Mesenchymal stem cell (in vitro differentiated cells and primary cell): ENCODE measurements at regions not wholly inside any gene's neighbourhood (a gene's known extent, or its start where the extent isn't known, plus 50 kb on each side); places are given as distances from the start of the nearest gene placed in this dataset.

Experiments used
- DNase-seq: peaks from one replicate; pipeline ENCODE4 v3.0.0-alpha.2; 2013
- H2AFZ ChIP-seq: one replicate; pipeline ENCODE4 v1.6.1; 2013; ENCODE audit warnings: low read depth, mild to moderate bottlenecking, control low read depth, inconsistent platforms, low read length, moderate library complexity
- H2AK5ac ChIP-seq: 2 replicates; pipeline ENCODE4 v1.6.1; 2013; ENCODE audit warnings: low read length, moderate library complexity, mild to moderate bottlenecking, inconsistent platforms; ENCODE audit not compliant: severe bottlenecking
- H2BK120ac ChIP-seq: one replicate; pipeline ENCODE4 v1.6.1; 2013; ENCODE audit warnings: low read depth, mild to moderate bottlenecking, inconsistent platforms, low read length, moderate library complexity
- H2BK12ac ChIP-seq, 2 experiments: one replicate each; pipeline ENCODE4 v1.6.1; 2013; ENCODE audit warnings: inconsistent platforms in 2 of 2, low read length in 2 of 2, mild to moderate bottlenecking in 2 of 2, moderate library complexity in 2 of 2, control low read depth in 1 of 2
- H2BK15ac ChIP-seq: one replicate; pipeline ENCODE4 v1.6.1; 2013; ENCODE audit warnings: mild to moderate bottlenecking, low read depth, inconsistent platforms; ENCODE audit not compliant: poor library complexity, severe bottlenecking
- H2BK5ac ChIP-seq: 2 replicates; pipeline ENCODE4 v1.6.1; 2013; ENCODE audit warnings: low read depth, mild to moderate bottlenecking, low read length, control low read depth, inconsistent platforms; ENCODE audit not compliant: poor library complexity, severe bottlenecking
- H3K14ac ChIP-seq, 2 experiments: one replicate each; pipeline ENCODE4 v1.6.1; 2013; ENCODE audit warnings: inconsistent platforms in 2 of 2, low read length in 2 of 2, control low read depth in 1 of 2, mild to moderate bottlenecking in 1 of 2, moderate library complexity in 1 of 2
- H3K18ac ChIP-seq, 2 experiments: one replicate each; pipeline ENCODE4 v1.6.1; 2013; ENCODE audit warnings: inconsistent platforms in 2 of 2, low read length in 2 of 2, control low read depth in 1 of 2, low read depth in 1 of 2, mild to moderate bottlenecking in 1 of 2
- H3K23ac ChIP-seq, 2 experiments: one replicate each; pipeline ENCODE4 v1.6.1; 2013; ENCODE audit warnings: inconsistent platforms in 2 of 2, low read length in 2 of 2, mild to moderate bottlenecking in 2 of 2, moderate library complexity in 2 of 2, control low read depth in 1 of 2
- H3K27ac ChIP-seq: 2 replicates; pipeline ENCODE4 v1.5.1; 2013; ENCODE audit warnings: mild to moderate bottlenecking, moderate library complexity, low read length, control low read depth, inconsistent platforms; ENCODE audit not compliant: poor library complexity, severe bottlenecking
- H3K27me3 ChIP-seq, 2 experiments: 2 replicates each; pipeline versions ENCODE4 v1.6.1 to v1.7.0; 2013; ENCODE audit warnings: low read length in 2 of 2, mild to moderate bottlenecking in 2 of 2, moderate library complexity in 2 of 2, control low read depth in 1 of 2, inconsistent platforms in 1 of 2; ENCODE audit not compliant: control insufficient read depth in 1 of 2, insufficient read depth in 1 of 2
- H3K36me3 ChIP-seq, 2 experiments: 2 replicates each; pipeline versions ENCODE4 v1.6.1 to v1.7.0; 2013; ENCODE audit warnings: low read length in 2 of 2, control low read depth in 1 of 2, inconsistent platforms in 1 of 2, low read depth in 1 of 2, mild to moderate bottlenecking in 1 of 2; ENCODE audit not compliant: insufficient read depth in 2 of 2, control insufficient read depth in 1 of 2
- H3K4ac ChIP-seq, 2 experiments: one replicate each; pipeline ENCODE4 v1.6.1; 2013; ENCODE audit warnings: inconsistent platforms in 2 of 2, low read length in 2 of 2, mild to moderate bottlenecking in 2 of 2, moderate library complexity in 2 of 2, control low read depth in 1 of 2, low read depth in 1 of 2
- H3K4me1 ChIP-seq: 2 replicates; pipeline ENCODE4 v1.6.1; 2013; ENCODE audit warnings: low read depth, low read length, control low read depth; ENCODE audit not compliant: control insufficient read depth, insufficient read depth
- H3K4me2 ChIP-seq: 2 replicates; pipeline ENCODE4 v1.6.1; 2013; ENCODE audit warnings: low read length, mild to moderate bottlenecking, inconsistent platforms; ENCODE audit not compliant: poor library complexity, severe bottlenecking
- H3K4me3 ChIP-seq, 2 experiments: 2 replicates each; pipeline versions ENCODE4 v1.5.1 to v1.7.0; 2013; ENCODE audit warnings: low read length in 2 of 2, mild to moderate bottlenecking in 2 of 2, control low read depth in 1 of 2, low read depth in 1 of 2; ENCODE audit not compliant: insufficient read depth in 1 of 2
- H3K79me1 ChIP-seq: replicated peaks from 2 replicates; pipeline ENCODE4 v1.6.1; 2013; ENCODE audit warnings: mild to moderate bottlenecking, control low read depth, low read length, inconsistent platforms; ENCODE audit not compliant: poor library complexity, severe bottlenecking
- H3K9ac ChIP-seq: 2 replicates; pipeline ENCODE4 v1.7.0; 2013; ENCODE audit warnings: mild to moderate bottlenecking, low read length, moderate library complexity
- H3K9me3 ChIP-seq: 2 replicates; pipeline ENCODE4 v1.7.0; 2013; ENCODE audit warnings: mild to moderate bottlenecking, low read length; ENCODE audit not compliant: control insufficient read depth
- H4K8ac ChIP-seq: one replicate; pipeline ENCODE4 v1.6.1; 2013; ENCODE audit warnings: inconsistent platforms, mild to moderate bottlenecking, low read length, moderate library complexity
- H4K91ac ChIP-seq: one replicate; pipeline ENCODE4 v1.6.1; 2013; ENCODE audit warnings: mild to moderate bottlenecking, low read length, inconsistent platforms
- WGBS: methylation state at CpG from one replicate; pipeline ENCODE4 v1.1.7; 2013; ENCODE audit warnings: mixed read lengths; 5-methylcytosine and 5-hydroxymethylcytosine counted together

DNA sequence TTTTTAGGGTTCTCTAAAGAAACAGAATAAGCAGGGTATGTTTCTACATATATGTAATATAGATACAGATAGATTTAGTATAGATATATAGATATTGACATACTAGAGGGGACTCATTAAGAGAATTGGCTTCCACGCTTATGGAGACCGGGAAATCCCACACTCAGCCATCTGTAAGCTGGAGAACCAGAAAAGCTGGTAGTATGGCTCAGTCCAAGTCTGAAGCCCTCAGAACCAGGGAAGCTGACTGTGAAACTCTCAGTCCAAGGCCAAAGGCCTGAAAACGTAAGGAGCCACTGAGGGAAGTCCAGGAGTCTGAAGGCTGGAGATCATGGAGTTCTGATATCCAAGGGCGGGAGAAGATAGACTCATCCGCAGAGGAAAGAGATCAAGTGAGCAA is 441.3 kb upstream of the CDH20 start:
- Histone ChIP-seq H3K27me3 (no peaks in the 10 kb centered on the region), H3K4me1 (peaks cover 1% of the 10 kb centered on the region), H3K9ac (no peak overlapping the region), H3K27ac (no peak overlapping the region), H2BK120ac (no peak overlapping the region), H4K91ac (no peak overlapping the region), H3K36me3 (no peaks in the 10 kb centered on the region), H3K4me3 (no peak overlapping the region), H2BK5ac (no peak overlapping the region), H3K4me2 (no peak overlapping the region), H2BK15ac (no peak overlapping the region), H3K18ac (no peak overlapping the region), H3K79me1 (no peaks in the 10 kb centered on the region), H2AFZ (no peak overlapping the region), H2BK12ac (no peak overlapping the region), H3K23ac (no peak overlapping the region), H3K14ac (no peak overlapping the region), H3K4ac (no peak overlapping the region), H4K8ac (no peak overlapping the region), H3K9me3 (no peaks in the 10 kb centered on the region), H2AK5ac (peak overlapping the region; percentile 31)
- DNase-seq = no peak
- 98% methylated on average over 5 of the region's 5 CpGs for WGBS

DNA sequence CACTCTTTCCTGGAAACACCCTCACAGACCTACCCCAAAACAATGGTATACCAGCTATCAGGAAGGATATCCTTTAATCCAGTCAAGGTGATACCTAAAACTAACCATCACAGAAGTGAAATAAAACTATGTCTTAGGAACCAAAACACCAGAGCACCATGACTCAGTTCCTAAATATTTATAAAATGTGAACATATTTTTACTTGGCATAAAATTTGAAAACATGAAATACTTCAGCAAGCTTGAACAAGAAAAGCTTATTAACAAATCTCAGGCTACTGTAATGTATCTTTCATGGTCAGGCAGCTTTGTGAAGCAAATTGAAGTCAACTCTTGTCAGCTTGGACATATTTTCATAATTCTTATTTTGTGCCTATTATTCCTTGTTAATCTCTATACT is 440.8 kb upstream of the CDH20 start:
- H3K14ac ChIP-seq = no peak overlapping the region
- no peaks in the 10 kb centered on the region for H3K36me3 ChIP-seq
- no peak overlapping the region for H2BK12ac ChIP-seq
- H2AFZ ChIP-seq = no peak overlapping the region
- H3K4me3 ChIP-seq = no peak overlapping the region
- DNase-seq = no peak
- H3K18ac ChIP-seq = no peak overlapping the region
- H2BK120ac ChIP-seq = no peak overlapping the region
- H4K8ac ChIP-seq = no peak overlapping the region
- H3K4me1 ChIP-seq = peaks cover 1% of the 10 kb centered on the region
- no peak overlapping the region for H3K9ac ChIP-seq
- H3K27me3 ChIP-seq = no peaks in the 10 kb centered on the region
- no peak overlapping the region for H3K27ac ChIP-seq
- H4K91ac ChIP-seq = no peak overlapping the region
- no peak overlapping the region for H2AK5ac ChIP-seq
- H2BK5ac ChIP-seq = no peak overlapping the region
- no peak overlapping the region for H3K23ac ChIP-seq
- H3K9me3 ChIP-seq = no peaks in the 10 kb centered on the region
- H3K4me2 ChIP-seq = no peak overlapping the region
- no peak overlapping the region for H2BK15ac ChIP-seq
- no peak overlapping the region for H3K4ac ChIP-seq
- H3K79me1 ChIP-seq = no peaks in the 10 kb centered on the region

DNA sequence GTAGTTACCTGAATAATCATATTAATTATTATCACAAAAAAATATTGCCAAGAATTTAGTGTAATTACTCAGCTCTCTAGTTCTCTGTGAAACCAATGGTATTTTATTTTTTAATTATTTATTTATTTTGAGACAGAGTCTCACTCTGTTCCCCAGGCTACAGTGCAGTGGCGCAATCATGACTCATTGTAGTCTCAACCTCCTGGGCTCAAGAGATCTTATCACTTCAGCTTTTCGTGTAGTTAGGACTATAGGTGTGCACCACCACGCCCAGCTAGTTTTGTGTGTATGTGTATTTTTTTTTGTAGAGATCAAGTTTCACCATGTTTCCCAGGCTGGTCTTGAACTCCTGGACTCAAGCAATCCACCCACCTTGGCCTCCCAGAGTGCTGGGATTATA is 440.4 kb upstream of the CDH20 start:
- Histone ChIP-seq H2BK5ac (no peak overlapping the region), H4K8ac (no peak overlapping the region), H2BK12ac (no peak overlapping the region), H3K18ac (no peak overlapping the region), H3K4ac (no peak overlapping the region), H3K9me3 (no peaks in the 10 kb centered on the region), H3K27ac (peak overlapping the region; percentile 52), H2AFZ (no peak overlapping the region), H3K79me1 (no peaks in the 10 kb centered on the region), H3K23ac (no peak overlapping the region), H3K27me3 (no peaks in the 10 kb centered on the region), H2AK5ac (no peak overlapping the region), H3K9ac (no peak overlapping the region), H4K91ac (no peak overlapping the region), H3K4me3 (no peak overlapping the region), H2BK15ac (no peak overlapping the region), H3K14ac (no peak overlapping the region), H3K4me1 (peaks cover 1% of the 10 kb centered on the region), H2BK120ac (no peak overlapping the region), H3K36me3 (no peaks in the 10 kb centered on the region), H3K4me2 (no peak overlapping the region)
- WGBS = 82% methylated on average over 3 of the region's 3 CpGs
- DNase-seq = peak; percentile 51

DNA sequence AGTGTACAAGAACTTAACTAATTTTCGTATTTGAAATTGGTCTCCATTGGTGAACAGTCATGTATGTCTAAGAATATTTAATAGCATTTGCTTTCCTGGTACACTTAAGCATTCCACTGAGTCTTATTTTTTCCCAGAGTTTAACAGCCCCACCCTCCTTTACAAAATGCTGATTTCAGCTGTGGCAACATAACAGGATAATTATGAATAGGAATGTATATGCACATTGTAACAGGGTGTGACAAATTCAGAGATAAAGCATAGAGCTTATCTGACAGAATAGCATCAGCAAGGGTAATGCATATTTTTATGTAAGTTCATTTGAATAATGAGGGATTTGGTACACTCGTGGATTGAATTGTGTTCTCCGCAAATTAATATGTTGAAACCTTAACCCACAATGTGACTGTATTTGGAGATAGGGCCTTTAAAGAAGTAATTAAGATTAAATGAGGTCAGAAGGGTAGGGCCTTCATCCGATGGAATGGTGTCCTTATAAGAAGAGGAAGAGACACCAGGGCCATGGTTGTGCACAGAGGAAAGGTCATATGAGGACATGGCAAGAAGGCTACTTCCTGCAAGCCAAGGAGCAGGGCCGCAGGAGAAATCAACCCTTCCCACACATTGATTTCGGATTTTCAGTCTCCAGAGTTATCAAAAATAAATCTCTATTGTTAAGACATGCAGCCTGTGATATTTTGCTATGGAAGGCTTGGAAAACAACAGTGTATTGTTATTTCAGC is 439.7 kb upstream of the CDH20 start:
- Histone ChIP-seq H2BK12ac (no peak overlapping the region), H2BK15ac (no peak overlapping the region), H2AK5ac (peak overlapping the region; percentile 77), H3K9ac (no peak overlapping the region), H3K4ac (no peak overlapping the region), H3K18ac (peak overlapping the region in 1 of 2 experiments; percentile 29), H3K4me2 (no peak overlapping the region), H3K79me1 (no peaks in the 10 kb centered on the region), H3K23ac (no peak overlapping the region), H3K4me3 (no peak overlapping the region), H3K4me1 (peaks cover 1% of the 10 kb centered on the region), H3K27me3 (no peaks in the 10 kb centered on the region), H2BK120ac (no peak overlapping the region), H2AFZ (no peak overlapping the region), H4K91ac (no peak overlapping the region), H2BK5ac (no peak overlapping the region), H3K14ac (no peak overlapping the region), H3K9me3 (no peaks in the 10 kb centered on the region), H3K36me3 (no peaks in the 10 kb centered on the region), H4K8ac (no peak overlapping the region), H3K27ac (peak overlapping the region; percentile 52)
- no peak for DNase-seq
- 90% methylated on average over 3 of the region's 6 CpGs for WGBS
